ENCODE measurements at regions not wholly inside any gene's neighbourhood (a gene's known extent, or its start where the extent isn't known, plus 50 kb on each side); places are given as distances from the start of the nearest gene placed in this dataset.

- no peak for DNase-seq
Observed at GRCh38 chr6:14905201-14905600, 340.7 kb upstream of the JARID2 start.

- no peak for DNase-seq
Observed at GRCh38 chr6:14906621-14907020, 339.2 kb upstream of the JARID2 start.

GRCh38 chr6:14910692-14911547 lies 334.9 kb upstream of the JARID2 start:
- DNase-seq, result no peak

GRCh38 chr6:14912226-14912625 lies 333.6 kb upstream of the JARID2 start:
- no peak for DNase-seq

GRCh38 chr6:14912706-14913105 lies 333.2 kb upstream of the JARID2 start:
- DNase-seq, result no peak

- DNase-seq, result no peak
Observed at GRCh38 chr6:14913931-14914330, 331.9 kb upstream of the JARID2 start.

GRCh38 chr6:14915888-14916832 lies 329.7 kb upstream of the JARID2 start:
- no peak for DNase-seq

GRCh38 chr6:14917109-14917910 lies 328.6 kb upstream of the JARID2 start:
- no peak for DNase-seq

- peak; percentile 42 for DNase-seq
Observed at GRCh38 chr6:14918200-14918907, 327.5 kb upstream of the JARID2 start.

- no peak for DNase-seq
Observed at GRCh38 chr6:14919038-14919670, 326.7 kb upstream of the JARID2 start.

GRCh38 chr6:14920276-14920675 lies 325.6 kb upstream of the JARID2 start:
- DNase-seq, result no peak

GRCh38 chr6:14921170-14921569 lies 324.7 kb upstream of the JARID2 start:
- peak; percentile 86 for DNase-seq

GRCh38 chr6:14921878-14922671 lies 323.8 kb upstream of the JARID2 start:
- no peak for DNase-seq

- DNase-seq, result no peak
Observed at GRCh38 chr6:14922706-14923460, 323.0 kb upstream of the JARID2 start.

GRCh38 chr6:14924126-14925024 lies 321.5 kb upstream of the JARID2 start:
- peak; percentile 95 for DNase-seq

GRCh38 chr6:14925025-14925698 lies 320.7 kb upstream of the JARID2 start:
- DNase-seq, result no peak

GRCh38 chr6:14925699-14926026 lies 320.2 kb upstream of the JARID2 start:
- no peak for DNase-seq

- DNase-seq, result peak; percentile 70
Observed at GRCh38 chr6:14927398-14927797, 318.5 kb upstream of the JARID2 start.

GRCh38 chr6:14929291-14929690 lies 316.6 kb upstream of the JARID2 start:
- DNase-seq, result no peak
